DMS114 treated with DMSO at 0.1 percent for 48 hours (cell line): ENCODE measurements at regions not wholly inside any gene's neighbourhood (a gene's known extent, or its start where the extent isn't known, plus 50 kb on each side); places are given as distances from the start of the nearest gene placed in this dataset.

Experiments used
- DNase-seq: peaks from one replicate; lab custom pipeline; 2025; ENCODE audit not compliant: unreplicated experiment; lab: John Stamatoyannopoulos, UW

DNA sequence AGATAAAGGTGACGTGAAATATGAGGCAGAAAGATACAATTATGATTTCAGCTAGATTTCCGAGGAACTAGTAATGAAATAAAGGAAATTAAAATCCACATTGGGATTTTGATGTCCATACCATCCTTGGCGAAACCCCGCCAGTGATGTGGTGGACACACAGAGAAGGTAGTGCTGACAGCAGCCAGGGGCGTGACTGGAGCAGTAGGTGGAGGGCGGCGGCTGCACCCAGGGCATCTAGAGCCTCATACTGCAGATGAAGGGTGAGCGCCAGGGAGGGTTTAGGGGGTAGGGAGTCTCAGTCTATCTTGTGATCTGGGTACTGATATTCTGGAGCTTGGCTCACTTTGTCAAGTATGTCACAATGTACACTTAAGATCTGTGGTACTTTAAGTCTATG lies 855.5 kb upstream of the POM121L12 start:
- no peak for DNase-seq

DNA sequence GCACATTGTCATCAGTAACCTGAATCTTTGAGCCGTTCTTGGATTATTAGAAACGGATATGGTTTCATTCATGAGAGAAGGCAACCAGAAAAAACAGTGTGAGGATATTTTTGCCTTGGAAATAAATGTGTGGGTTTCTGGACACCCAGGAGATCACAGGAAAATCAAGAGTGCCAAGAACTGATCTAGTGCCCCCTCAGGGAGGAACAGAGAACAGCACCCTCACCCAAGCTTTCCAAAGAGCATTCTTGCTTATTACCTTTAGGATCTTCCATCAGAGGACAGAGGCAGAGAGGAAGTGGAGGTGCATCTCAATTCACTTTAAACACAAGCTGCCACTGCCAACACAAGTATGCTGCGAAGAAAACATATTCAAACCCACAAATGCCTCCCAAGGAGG lies 851.5 kb upstream of the COBL start:
- DNase-seq, result no peak

DNA sequence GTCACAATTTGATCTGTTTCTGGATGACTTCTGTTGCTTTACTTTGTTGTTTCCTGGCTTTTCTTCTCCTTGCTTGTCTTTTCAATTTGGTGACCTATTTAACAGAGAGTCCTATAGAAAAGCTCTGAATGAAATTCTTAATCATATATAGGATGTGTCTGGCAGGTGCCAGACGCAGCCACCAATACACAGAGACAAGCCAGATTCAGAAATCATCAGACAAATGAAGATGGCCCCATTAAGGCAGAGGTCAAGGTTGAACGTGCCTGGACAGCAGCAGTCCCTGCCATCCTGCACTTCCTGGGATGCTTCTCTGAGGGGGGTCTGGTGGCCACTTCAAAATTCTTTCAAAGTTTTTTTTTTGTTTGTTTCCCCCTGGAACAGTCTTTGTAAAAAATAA lies 846.7 kb upstream of the COBL start:
- no peak for DNase-seq

DNA sequence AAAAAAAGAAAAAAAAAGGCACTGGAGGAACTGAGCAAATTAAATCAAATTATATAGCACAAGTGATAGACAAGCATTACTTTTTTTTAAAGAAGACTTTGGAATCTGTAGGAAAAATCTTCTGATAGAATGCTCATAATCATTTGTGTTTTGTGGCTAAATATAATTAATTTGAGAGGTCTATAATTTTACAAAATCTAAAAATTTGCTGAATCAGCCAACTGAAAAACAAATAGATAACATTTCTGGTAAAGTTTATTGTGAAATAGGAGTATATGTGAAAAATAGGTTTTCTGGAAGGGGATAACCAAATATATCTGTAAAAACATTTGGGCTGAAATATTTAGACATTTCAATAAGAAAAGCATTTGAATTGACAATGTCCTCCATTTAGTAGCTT lies 844.9 kb upstream of the COBL start:
- DNase-seq, result no peak

DNA sequence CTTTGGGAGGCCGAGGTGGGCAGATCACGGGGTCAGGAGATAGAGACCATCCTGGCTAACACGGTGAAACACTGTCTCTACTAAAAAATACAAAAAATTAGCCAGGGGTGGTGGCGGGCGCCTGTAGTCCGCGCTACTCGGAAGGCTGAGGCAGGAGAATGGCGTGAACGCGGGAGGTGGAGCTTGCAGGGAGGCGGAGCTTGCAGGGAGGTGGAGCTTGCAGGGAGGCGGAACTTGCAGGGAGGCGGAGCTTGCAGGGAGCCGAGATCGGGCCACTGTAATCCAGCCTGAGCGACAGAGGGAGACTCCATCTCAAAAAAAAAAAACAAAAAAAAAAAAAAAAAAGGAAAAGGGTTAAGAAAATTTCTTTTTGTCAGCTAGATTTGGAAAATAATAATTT lies 842.8 kb upstream of the COBL start:
- peak; percentile 21 for DNase-seq

DNA sequence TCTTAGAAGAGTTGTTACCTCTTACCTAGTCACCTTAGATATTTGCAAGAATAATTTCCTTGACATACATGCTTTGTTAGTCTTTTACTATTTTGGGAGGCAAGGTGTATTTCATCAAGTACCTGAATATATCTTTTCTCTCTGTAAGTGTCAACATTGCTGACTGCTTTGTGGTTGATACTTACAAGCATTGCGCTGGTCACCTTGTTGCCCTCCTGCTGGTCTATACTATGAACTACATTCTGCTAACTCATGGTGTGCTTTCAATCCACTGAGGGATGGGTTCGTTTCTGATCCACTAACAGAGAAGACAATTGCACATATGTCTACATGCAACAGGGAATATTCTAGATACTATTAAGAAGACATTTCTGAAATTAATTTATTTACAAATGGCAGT lies 837.8 kb upstream of the COBL start:
- no peak for DNase-seq

DNA sequence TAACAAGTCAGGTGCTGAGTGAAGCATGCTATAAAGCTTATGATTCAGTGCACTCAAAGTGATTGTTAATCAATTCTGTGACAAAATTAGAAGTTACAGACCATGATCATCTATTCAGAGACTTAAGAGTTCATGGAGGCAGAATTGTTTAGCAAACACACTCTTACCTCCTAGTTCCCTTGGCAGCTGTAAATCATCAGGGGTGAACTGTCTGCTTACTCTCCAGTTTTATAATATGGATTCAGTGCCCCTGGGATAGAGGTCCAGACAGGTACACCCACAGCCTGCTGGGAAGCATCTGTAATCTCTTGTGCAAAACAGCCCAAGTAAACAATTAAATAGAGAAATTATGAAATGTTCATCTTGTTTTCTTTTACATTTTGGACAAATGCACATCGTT lies 835.0 kb upstream of the COBL start:
- no peak for DNase-seq

DNA sequence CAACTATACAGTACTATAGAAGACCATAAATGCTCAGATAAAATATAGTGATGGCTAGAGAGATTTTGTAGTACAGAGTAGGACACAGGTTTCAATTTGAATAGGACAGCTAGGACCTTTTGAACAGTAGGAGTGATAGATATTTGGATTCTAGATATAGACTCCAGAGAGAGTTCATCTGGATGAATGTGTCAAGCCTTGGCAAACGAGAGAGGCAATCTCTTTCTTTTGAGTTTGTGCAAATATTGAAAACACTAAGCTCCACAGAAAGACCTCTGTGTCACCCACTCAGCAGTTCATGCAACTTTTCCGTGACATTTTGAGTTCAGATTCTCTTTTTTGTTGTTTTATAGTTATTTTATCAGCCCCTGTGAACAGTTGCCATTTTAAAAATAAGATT lies 834.3 kb upstream of the COBL start:
- no peak for DNase-seq

DNA sequence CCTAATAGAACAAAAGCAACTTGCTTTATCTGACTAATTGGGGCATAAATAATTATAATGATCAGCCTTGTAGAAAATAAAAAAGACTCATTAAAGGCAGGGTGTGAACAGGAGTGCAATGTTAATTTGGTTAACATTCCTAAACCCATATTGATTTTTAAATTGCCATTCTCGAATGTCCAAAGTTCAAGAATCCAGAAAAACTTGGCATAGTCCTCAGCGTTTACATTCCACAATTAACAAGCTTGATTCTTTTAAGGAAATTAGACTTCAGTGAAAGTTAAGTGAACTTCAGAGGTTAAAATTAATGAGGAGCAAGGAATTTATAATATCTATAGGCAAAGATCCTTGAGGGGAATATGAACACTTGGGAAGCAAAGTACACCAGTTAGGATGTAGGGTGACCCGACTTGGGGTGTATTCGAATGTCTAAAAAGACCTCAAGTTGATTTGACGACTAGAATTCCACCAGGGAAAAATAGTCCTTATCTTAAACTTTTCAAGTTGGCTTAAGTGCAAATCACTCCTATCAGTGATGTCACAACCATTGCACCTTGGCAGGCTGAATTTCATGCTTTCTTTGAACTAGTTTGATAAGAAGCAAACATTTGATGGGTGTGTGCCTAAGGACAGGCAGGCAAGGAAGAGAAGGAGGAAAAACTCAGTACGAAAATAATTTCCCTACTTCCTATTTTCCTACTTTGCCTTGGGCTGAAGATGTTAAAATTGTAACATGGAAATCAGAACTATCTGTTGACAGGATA lies 830.4 kb upstream of the COBL start:
- no peak for DNase-seq

DNA sequence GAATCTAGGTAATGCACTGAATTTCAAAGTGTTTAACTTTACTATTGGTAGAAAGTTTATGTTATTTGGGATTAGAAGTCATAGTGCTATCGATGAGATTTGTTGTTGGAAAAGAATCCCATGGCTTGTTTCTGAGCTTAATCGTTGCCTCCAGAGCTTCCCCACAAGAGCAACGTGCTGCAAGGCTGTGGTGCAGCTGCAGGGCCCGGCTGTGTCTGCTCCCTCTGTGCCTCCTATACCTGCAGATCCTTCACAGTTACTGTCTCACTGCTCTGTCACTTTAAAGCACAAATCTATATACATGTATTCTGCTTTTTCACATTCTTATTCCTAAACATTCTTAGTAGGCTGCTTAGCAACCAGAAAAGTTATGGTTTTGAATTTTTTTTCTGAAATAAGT lies 826.6 kb upstream of the COBL start:
- DNase-seq, result no peak

DNA sequence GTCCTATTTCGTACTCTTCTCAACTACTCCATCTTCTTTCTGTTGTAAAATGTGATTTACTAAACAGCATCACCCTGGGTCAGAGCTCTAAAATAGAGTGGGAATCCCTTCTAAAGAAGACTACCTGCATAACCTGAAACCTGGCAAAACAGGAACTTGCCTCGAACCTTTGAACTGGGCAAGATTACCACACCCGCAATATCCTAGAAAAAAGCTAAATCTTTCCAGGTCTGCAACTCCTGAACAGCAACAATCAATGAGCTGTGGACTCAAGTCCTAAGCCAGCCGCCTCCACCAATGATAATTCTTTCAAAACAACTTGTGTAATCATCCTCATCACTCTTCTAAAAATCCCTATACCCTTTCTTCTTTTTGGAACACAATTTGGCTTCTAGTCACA lies 824.2 kb upstream of the COBL start:
- no peak for DNase-seq

DNA sequence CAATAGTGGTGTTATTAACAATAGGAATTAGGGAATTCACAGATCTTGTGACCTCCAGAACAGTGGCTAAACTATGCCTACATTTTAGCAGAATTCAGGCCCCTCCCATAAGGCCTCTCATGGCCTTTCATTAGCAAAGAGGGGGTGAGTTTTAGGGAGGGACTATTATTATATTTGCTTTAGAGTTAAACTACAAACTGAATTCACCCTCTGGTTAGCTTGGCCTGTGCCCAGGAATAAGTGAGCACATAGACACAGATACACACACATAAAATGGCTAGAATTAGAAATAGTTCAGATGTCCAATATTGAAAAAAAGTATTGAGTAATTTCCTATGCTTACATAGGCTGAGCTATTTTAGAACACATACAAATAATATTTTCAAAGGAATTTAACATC lies 818.8 kb upstream of the COBL start:
- no peak for DNase-seq

DNA sequence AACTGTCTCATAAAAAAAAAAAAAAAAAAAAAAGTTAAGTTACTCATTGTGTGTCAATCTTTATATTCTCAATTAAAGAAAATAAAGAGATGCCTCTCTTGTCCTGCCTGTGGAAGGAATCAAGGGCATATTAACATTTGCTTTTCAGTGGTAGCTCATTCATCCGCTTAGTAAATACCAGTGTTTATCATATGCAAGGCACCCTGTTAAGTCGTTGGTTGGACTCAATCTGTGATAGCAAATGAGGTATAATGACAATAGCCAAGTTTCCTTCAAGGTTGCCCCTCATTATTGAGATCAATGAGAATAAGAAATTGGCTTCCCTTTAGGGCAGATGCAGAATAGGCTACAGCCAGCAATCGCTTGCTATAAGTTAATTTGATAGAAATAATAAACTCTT lies 812.7 kb upstream of the COBL start:
- DNase-seq, result no peak

DNA sequence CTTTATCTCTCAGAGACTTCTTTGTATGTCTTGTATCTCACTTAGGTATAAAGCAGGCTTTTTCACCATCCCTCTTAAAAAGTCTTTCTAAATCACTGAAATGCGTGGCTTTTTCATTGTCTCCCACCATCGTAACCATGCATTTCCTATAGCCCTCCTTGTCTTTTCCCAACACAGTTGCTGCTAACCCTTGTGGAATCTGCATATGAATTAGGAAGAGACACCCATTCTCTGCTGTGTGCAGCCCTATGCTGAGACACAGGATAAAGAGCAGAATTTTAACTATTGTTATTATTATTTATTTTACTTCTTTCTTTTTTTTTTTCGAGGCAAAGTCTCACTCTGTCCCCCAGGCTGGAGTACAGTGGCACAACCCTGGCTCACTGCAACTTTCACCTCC lies 804.3 kb upstream of the COBL start:
- DNase-seq, result no peak

DNA sequence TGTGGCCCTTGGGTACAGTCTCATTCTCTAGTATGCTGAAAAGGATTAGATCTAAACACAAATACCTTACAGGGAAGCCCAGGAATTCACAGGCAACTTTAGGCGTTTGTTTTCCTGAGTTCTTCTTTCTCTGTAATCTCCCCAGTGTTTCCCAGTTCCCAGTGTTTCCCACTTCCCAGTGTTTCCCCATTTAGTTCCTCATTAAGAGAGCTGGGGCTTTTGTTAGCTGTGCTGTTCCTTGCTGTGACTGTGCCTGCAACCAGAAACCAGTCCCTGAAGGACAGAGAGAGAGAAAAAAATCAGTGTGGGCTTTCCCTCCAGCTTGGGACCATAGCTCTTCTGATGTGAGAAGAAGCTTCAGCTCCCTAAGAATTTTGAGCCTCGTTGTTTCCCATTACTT lies 802.9 kb upstream of the COBL start:
- DNase-seq, result no peak

DNA sequence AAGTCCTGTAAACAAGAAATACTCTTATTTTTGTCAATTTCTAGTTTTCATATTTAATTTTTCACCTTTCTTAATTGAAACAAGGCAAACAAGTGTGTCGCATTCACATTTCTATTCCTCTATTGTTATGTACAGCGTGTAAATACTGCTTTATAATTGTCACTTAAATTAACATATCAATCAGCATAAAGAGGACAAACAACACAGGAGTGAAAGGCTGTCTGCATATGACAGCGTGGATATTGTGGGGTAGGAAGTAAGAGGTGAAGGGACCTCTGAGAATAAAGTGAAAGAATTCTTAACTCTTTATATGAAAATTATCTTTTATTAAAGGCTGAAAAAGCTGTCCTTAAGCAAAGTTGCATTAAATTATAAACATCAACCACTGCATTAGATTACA lies 797.9 kb upstream of the COBL start:
- no peak for DNase-seq

DNA sequence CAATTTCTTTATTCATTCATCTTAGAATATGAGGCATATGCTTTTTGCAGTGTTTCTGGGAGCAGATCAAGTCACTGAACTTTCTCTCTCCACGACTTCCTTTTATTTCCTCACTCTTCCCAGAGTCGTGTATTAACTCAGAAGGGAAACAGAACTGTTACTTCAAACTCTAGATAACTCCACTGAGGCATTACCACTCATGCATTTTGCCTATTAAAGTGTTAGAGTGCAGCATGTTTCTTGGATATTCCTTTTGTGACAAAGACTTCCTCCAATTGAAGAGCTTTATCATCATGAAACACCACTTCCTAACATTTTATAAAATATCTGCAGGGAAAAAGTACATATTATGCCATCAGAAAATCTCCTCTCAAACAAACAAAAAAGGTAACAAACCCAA lies 797.4 kb upstream of the COBL start:
- no peak for DNase-seq

DNA sequence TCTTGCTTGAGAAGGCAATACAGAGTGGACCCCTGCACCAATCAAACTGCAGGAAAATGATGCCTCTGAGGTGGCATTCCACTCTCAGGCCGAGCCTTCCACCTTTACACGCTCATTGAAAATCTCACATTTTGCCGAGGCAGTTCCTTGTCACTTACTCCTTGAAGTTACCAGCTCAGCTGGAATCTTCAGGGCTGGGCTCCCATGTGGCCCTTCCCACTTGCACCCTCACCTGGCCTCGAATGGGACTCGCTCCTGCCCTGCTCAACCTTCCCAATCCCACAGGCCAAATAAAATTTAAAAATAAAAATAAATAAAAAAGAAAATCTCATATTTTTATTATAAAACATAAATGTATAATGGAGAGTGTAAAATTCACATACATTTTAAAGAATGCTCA lies 790.7 kb upstream of the COBL start:
- no peak for DNase-seq

DNA sequence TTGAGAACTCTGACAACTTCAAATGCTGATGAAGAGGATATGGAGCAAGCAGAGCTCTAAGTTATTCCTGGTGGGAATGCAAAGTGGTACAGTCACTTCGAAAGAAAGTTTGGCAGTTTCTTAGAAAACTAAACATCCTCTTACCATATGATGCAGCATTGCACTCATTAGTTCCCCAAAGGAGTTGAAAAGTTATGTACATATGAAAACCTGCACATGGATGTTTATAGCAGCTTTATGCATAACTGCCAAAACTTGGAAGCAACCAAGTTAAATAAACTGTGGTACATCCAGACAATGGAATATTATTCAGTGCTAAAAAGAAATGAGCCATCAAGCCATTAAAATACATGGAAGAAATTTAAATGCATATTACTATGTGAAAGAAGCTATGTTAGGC lies 779.3 kb upstream of the COBL start:
- no peak for DNase-seq

DNA sequence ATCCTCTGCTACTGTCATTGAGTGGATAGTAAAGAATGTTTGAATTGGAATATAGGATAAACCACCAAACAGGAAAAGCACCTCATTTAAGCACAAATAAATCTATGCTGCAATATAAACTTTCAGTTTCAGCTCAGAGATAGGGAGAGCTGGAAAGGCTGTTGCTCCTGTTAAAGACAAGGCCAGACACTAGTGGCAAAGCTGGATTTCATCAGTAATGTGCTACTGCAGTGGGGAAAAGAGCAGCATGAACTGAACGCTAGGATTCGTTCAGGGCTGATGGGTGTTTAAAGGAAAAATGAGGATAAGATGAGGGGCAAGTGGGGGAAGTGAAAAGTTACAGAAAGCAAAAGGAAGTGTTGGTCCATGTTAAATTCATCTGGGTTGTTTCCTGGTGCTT lies 775.4 kb upstream of the COBL start:
- no peak for DNase-seq

DNA sequence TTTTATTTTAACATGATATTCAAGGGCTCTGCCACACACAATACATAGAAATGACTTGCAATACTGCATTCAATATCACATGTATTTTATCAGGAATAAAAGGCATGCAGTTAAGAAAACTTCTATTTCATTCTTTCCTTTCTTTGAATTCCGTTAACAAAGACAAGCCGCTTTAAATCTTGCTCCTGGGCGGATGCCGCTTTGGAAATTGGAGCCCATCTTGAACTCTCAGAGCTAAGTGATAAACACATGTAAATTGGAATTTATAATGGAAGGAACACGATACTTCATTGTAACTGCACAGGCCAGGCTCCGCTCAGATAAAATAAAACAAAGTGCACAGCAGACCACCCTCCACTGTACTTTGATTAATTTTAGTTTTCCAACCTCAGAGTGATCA lies 774.5 kb upstream of the COBL start:
- DNase-seq, result no peak

DNA sequence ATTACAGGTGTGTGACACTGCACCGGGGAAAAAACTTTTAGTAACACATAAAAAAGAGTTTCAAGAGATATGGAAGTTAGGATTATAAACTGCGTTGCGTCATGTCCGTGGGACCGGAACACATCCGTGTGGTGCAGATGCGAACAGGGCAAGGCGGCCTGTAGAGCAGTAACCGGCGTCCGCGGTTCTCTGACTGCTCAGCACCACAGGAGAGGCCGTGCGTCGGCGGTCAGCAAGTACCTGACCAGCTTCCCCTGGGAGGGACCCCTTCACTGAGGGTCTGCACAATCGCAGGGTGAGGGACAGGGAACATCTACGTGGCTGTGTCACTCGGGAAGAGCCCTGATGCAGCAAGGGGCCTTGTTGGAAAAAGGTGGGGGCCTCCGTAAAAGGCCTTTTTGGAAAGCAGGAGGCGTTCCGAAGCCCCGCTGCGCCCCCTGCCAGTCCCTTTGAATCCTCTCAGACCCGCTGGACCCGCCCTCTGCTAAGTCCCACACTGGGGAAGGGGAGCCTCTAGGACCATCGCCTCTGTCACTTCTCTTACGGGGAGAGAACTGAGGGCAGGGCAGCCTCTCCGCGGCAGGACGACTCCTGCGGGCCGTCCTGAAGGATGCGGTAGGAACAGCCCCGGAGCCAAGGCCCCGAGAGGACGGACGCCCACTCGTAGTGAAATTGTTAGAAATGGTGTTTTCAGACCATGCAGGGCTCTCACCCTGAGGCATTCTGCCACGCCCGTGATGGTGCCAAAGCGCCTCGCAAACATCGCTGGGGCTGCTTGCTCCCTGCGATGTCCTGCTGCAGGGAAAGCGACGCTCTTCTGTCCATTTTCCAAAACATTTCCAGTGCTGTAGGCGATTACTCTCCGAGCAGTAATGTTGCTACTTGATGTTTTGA lies 771.6 kb upstream of the COBL start:
- DNase-seq, result peak; percentile 58

DNA sequence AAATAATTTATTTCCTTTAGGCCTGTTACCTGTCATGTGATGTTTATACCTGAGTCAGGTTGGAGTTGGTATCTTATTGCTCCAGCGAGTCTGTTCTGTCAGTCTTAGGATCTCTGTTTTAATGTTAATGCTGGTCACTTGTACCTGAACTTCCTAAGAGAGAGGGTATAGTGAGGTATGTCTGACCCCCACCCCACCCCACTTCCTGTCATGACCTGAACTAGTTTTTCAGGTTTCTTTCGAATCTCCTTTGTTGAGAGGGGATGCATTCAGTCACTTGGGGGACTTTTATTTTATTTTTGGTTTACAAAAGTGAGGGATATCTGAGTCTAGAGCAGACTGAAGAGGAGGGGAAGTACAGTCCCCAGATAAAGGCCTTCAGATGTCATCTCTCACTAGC lies 769.0 kb upstream of the COBL start:
- no peak for DNase-seq
